HepG2 (cell line): ENCODE measurements at regions not wholly inside any gene's neighbourhood (a gene's known extent, or its start where the extent isn't known, plus 50 kb on each side); places are given as distances from the start of the nearest gene placed in this dataset.
"Not testable (repeated sequence)": the region's sequence is repeated elsewhere in the genome, so short reads cannot be mapped to it uniquely, and the experiment has no call there.

Source experiments
- ATAC-seq: fragments of 200-7000 bp; cut with Tn5 transposase; 3 replicates; pipeline ENCODE4 v1.9.1; 2020; ENCODE audit warnings: mild to moderate bottlenecking, moderate library complexity
- BruUV-seq: library from RNA; stranded (reverse); fragments of 400-500 nt; replicated peaks from 2 replicates; lab custom pipeline; 2021; lab: Mats Ljungman, UMichigan
- CTCF ChIA-PET: fragments of 300-600 bp; formaldehyde crosslinking; extraction: SDS; loops from one replicate; lab custom pipeline; 2021; ENCODE audit warnings: low total read pairs, inconsistent platforms, low intra/inter-chr PET ratio; lab: Yijun Ruan, JAX
- POLR2A ChIA-PET: fragments of 350-600 bp; sonication (Branson Sonifier 250); formaldehyde crosslinking; loops from one replicate; lab custom pipeline; 2020; ENCODE audit warnings: antibody characterized with exemption, inconsistent platforms; lab: Yijun Ruan, JAX
- DNase-seq: peaks from one replicate; pipeline ENCODE4 v3.0.0-alpha.2; 2015; ENCODE audit warnings: low spot score
- FAIRE-seq: peaks from 3 replicates; lab custom pipeline; 2011; peaks lifted over from hg19 to GRCh38; lab: Jason Lieb, UNC
- H2AFZ ChIP-seq: one replicate; pipeline ENCODE4 v1.6.1; 2011; ENCODE audit warnings: low read length, inconsistent platforms
- H3K27ac ChIP-seq: fragments of 300-600 bp; 3 replicates; pipeline ENCODE4 v1.8.0; 2011; ENCODE audit warnings: mixed run types, mild to moderate bottlenecking, mixed read lengths, low read length, inconsistent platforms; ENCODE audit not compliant: insufficient read depth; ENCODE audit errors: extremely low read length
- H3K27me3 ChIP-seq, 2 experiments: fragments of 200-600 bp in 1 of 2; 2 replicates in 1 of 2; 3 replicates in 1 of 2; pipeline versions ENCODE4 v1.6.0 to v1.8.0; 2011; ENCODE audit warnings: low read length in 2 of 2, mild to moderate bottlenecking in 2 of 2, moderate library complexity in 2 of 2, inconsistent platforms in 1 of 2; ENCODE audit not compliant: insufficient read depth in 2 of 2, control insufficient read depth in 1 of 2
- H3K36me3 ChIP-seq, 2 experiments: fragments of 200-600 bp in 1 of 2; replicated peaks in 1 of 2; 2 replicates in 1 of 2; 3 replicates in 1 of 2; pipeline versions ENCODE4 v1.5.1 to v1.8.0; 2011; ENCODE audit warnings: low read length in 2 of 2, inconsistent platforms in 1 of 2; ENCODE audit not compliant: insufficient read depth in 2 of 2, control insufficient read depth in 1 of 2
- H3K4me1 ChIP-seq: 2 replicates; pipeline ENCODE4 v1.5.1; 2012; ENCODE audit warnings: low read length, inconsistent platforms; ENCODE audit not compliant: insufficient read depth
- H3K4me2 ChIP-seq: 2 replicates; pipeline ENCODE4 v1.6.0; 2011; ENCODE audit warnings: low read depth, low read length, inconsistent platforms
- H3K4me3 ChIP-seq, 3 experiments: fragments of 200-600 bp in 1 of 3; sonication (generic), shearing (Covaris generic) in 1 of 3; replicated peaks in 1 of 3; 2 replicates each; pipeline ENCODE4 v1.5.1; 2011 to 2016; ENCODE audit warnings: low read length in 3 of 3, inconsistent platforms in 2 of 3, low read depth in 2 of 3, mild to moderate bottlenecking in 2 of 3, control low read depth in 1 of 3, mixed read lengths in 1 of 3; ENCODE audit not compliant: insufficient read depth in 1 of 3
- H3K79me2 ChIP-seq: one replicate; pipeline ENCODE4 v1.6.1; 2011; ENCODE audit warnings: low read length, inconsistent platforms; ENCODE audit not compliant: insufficient read depth
- H3K9ac ChIP-seq: 2 replicates; pipeline ENCODE4 v1.6.0; 2011; ENCODE audit warnings: mild to moderate bottlenecking, low read depth, low read length, inconsistent platforms; ENCODE audit not compliant: insufficient read depth
- H3K9me3 ChIP-seq: 2 replicates; pipeline ENCODE4 v1.5.1; 2012; ENCODE audit warnings: mild to moderate bottlenecking, low read length
- H4K20me1 ChIP-seq: 2 replicates; pipeline ENCODE4 v1.6.0; 2011; ENCODE audit warnings: inconsistent platforms, mild to moderate bottlenecking, low read length, moderate library complexity; ENCODE audit not compliant: insufficient read depth
- ATF7 ChIP-seq, 2 experiments: fragments of 450-650 bp in 1 of 2; sonication (generic) in 1 of 2; formaldehyde crosslinking in 1 of 2; IDR thresholded peaks; 2 replicates each; pipeline versions ENCODE4 v1.4.0 to v1.6.1; 2016 to 2020; ENCODE audit warnings: antibody characterized with exemption in 1 of 2, mild to moderate bottlenecking in 1 of 2, missing genetic modification reagents in 1 of 2
- WGBS: methylation state at CpG from one replicate; pipeline ENCODE4 v1.1.6; 2017; ENCODE audit warnings: low lambda C conversion rate; 5-methylcytosine and 5-hydroxymethylcytosine counted together
- in situ Hi-C: cut with HindIII; loops from 2 replicates; pipeline ENCODE4 v1.10.0; 2017; ENCODE audit warnings: low pct_unique_long_range_greater_than_20kb; ENCODE audit not compliant: extremely low pct_ligation_motif_present
- intact Hi-C: fragments of 100-400 bp; cut with micrococcal nuclease; formaldehyde crosslinking; loops from one replicate; pipeline ENCODE4 v1.10.0; 2022; ENCODE audit not compliant: unreplicated experiment
- TF ChIP-seq, protein P1 (sequence below): sonication (generic); formaldehyde crosslinking; IDR thresholded peaks from 2 replicates; pipeline ENCODE4 v1.5.0; 2020; ENCODE audit warnings: missing genetic modification reagents, mild to moderate bottlenecking, borderline replicate concordance
- TF ChIP-seq, protein P2 (sequence below): IDR thresholded peaks from 2 replicates; pipeline ENCODE4 v1.4.0; 2020; ENCODE audit warnings: mild to moderate bottlenecking, missing genetic modification reagents
- TF ChIP-seq, protein P3 (sequence below): IDR thresholded peaks from 2 replicates; pipeline ENCODE4 v1.6.1; 2016; ENCODE audit warnings: low read depth, control low read depth

GRCh38 chr15:81643771-81644170, 269.8 kb upstream of the TMC3 start (continued):
- TF ChIP-seq, protein P1, sequence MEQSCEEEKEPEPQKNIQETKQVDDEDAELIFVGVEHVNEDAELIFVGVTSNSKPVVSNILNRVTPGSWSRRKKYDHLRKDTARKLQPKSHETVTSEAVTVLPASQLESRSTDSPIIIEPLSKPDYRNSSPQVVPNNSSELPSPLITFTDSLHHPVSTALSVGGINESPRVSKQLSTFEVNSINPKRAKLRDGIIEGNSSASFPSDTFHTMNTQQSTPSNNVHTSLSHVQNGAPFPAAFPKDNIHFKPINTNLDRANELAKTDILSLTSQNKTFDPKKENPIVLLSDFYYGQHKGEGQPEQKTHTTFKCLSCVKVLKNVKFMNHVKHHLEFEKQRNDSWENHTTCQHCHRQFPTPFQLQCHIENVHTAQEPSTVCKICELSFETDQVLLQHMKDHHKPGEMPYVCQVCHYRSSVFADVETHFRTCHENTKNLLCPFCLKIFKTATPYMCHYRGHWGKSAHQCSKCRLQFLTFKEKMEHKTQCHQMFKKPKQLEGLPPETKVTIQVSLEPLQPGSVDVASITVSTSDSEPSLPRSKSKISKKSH (CRISPR knock-in tag): no peak
- TF ChIP-seq, protein P2, sequence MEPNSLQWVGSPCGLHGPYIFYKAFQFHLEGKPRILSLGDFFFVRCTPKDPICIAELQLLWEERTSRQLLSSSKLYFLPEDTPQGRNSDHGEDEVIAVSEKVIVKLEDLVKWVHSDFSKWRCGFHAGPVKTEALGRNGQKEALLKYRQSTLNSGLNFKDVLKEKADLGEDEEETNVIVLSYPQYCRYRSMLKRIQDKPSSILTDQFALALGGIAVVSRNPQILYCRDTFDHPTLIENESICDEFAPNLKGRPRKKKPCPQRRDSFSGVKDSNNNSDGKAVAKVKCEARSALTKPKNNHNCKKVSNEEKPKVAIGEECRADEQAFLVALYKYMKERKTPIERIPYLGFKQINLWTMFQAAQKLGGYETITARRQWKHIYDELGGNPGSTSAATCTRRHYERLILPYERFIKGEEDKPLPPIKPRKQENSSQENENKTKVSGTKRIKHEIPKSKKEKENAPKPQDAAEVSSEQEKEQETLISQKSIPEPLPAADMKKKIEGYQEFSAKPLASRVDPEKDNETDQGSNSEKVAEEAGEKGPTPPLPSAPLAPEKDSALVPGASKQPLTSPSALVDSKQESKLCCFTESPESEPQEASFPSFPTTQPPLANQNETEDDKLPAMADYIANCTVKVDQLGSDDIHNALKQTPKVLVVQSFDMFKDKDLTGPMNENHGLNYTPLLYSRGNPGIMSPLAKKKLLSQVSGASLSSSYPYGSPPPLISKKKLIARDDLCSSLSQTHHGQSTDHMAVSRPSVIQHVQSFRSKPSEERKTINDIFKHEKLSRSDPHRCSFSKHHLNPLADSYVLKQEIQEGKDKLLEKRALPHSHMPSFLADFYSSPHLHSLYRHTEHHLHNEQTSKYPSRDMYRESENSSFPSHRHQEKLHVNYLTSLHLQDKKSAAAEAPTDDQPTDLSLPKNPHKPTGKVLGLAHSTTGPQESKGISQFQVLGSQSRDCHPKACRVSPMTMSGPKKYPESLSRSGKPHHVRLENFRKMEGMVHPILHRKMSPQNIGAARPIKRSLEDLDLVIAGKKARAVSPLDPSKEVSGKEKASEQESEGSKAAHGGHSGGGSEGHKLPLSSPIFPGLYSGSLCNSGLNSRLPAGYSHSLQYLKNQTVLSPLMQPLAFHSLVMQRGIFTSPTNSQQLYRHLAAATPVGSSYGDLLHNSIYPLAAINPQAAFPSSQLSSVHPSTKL (CRISPR knock-in tag): no peak
- TF ChIP-seq, all 625 proteins: peak for 2

DNA sequence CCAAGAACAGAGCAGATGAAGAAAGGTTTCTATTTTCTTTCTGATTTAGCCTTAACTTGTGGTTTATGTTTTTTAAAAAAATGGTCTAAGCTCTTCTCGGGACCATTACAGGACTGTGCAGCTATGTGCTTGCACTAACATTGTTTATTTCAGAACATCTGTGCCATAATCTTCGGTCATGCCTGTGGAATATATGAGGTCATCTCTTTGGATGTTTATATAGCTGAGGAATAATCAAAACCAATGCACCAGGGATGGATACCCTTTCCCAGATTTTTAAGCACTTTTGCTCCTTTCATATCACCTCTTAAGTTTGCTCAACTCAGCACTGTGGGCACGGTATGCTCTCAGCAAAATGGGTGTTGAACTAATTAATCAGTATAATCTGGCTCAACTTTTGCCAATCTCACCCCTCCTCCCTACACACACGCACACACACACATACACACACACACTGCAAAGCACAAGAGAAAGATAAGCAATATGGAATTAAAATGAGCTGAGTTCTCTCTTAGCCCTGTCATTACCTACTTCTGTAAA, 268.5 kb upstream of the TMC3 start:
- FAIRE-seq: no peak
- no peak for ATAC-seq
- POLR2A ChIA-PET: no interaction called here

DNA sequence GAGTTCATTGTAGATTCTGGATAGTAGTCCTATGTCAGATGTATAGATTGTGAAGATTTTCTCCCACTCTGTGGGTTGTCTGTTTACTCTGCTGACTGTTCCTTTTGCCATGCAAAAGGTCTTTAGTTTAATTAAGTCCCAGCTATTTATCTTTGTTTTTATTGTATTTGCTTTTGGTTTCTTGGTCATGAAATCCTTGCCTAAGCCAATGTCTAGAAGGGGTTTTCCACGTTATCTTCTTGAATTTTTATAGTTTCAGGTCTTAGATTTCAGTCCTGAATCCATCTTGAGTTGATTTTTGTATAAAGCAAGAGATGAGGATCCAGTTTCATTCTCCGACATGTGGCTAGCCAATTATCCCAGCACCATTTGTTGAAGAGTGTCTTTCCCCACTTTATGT, 262.1 kb upstream of the TMC3 start:
- 0% methylated on average over 2 of the region's 2 CpGs for WGBS
- CTCF ChIA-PET, H3K36me3 ChIP-seq: not testable (repeated sequence)

More for the DNA sequence above, 268.5 kb upstream of the TMC3 start:
- 1% methylated on average over 4 of the region's 4 CpGs for WGBS
- no peak overlapping the region for H3K9ac ChIP-seq
- no TSS peak for BruUV-seq
- no peaks in the 10 kb centered on the region for H3K9me3 ChIP-seq
- no peak overlapping the region for H3K4me3 ChIP-seq
- in situ Hi-C loops: no loop called here
- H3K79me2 ChIP-seq: no peaks in the 10 kb centered on the region
- TF ChIP-seq ATF7 (IDR thresholded peaks at IDR 0.05) (peak; percentile 42), ATF7 (CRISPR knock-in tag; IDR thresholded peaks at IDR 0.05) (no peak)
- TF ChIP-seq, protein P3, sequence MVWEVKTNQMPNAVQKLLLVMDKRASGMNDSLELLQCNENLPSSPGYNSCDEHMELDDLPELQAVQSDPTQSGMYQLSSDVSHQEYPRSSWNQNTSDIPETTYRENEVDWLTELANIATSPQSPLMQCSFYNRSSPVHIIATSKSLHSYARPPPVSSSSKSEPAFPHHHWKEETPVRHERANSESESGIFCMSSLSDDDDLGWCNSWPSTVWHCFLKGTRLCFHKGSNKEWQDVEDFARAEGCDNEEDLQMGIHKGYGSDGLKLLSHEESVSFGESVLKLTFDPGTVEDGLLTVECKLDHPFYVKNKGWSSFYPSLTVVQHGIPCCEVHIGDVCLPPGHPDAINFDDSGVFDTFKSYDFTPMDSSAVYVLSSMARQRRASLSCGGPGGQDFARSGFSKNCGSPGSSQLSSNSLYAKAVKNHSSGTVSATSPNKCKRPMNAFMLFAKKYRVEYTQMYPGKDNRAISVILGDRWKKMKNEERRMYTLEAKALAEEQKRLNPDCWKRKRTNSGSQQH (CRISPR knock-in tag): no peak
- CTCF ChIA-PET: no interaction called here
- no peaks in the 10 kb centered on the region for H3K36me3 ChIP-seq
- no peak overlapping the region for H3K27ac ChIP-seq
- H3K27me3 ChIP-seq: no peaks in the 10 kb centered on the region; a peak in 1 of 5 replicates
- H3K4me1 ChIP-seq: no peaks in the 10 kb centered on the region
- H2AFZ ChIP-seq: no peak overlapping the region
- H4K20me1 ChIP-seq: no peaks in the 10 kb centered on the region
- no peak for DNase-seq
- intact Hi-C loops: no loop called here
- H3K4me2 ChIP-seq: no peak overlapping the region

More for the DNA sequence above, 262.1 kb upstream of the TMC3 start:
- H3K4me1 ChIP-seq, H3K9me3 ChIP-seq, H3K79me2 ChIP-seq, H3K27me3 ChIP-seq, POLR2A ChIA-PET, H3K4me2 ChIP-seq, H2AFZ ChIP-seq, in situ Hi-C loops, H3K4me3 ChIP-seq, H3K9ac ChIP-seq, FAIRE-seq, BruUV-seq, DNase-seq, H4K20me1 ChIP-seq, H3K27ac ChIP-seq, intact Hi-C loops, ATAC-seq: not testable (repeated sequence)
